NB4 (cell line): ENCODE measurements at regions not wholly inside any gene's neighbourhood (a gene's known extent, or its start where the extent isn't known, plus 50 kb on each side); places are given as distances from the start of the nearest gene placed in this dataset.

ENCODE experiments used
- DNase-seq: peaks from one replicate; pipeline ENCODE4 v3.0.0; 2010; ENCODE audit warnings: low read depth
- H3K4me3 ChIP-seq: one replicate; pipeline ENCODE4 v1.5.1; 2011; ENCODE audit warnings: mild to moderate bottlenecking, low read depth, low read length, moderate library complexity
- CTCF ChIP-seq: IDR thresholded peaks from one replicate; pipeline ENCODE4 v1.5.1; 2012; ENCODE audit warnings: low read depth, low read length
- MAX ChIP-seq: IDR thresholded peaks from 2 replicates; pipeline ENCODE4 v1.6.1; 2011; ENCODE audit warnings: low read depth, low read length
- MYC ChIP-seq: IDR thresholded peaks from 2 replicates; pipeline ENCODE4 v1.6.1; 2011; ENCODE audit warnings: low read depth, low read length
- POLR2A ChIP-seq: IDR thresholded peaks from 2 replicates; pipeline ENCODE4 v1.6.1; 2011; ENCODE audit warnings: mild to moderate bottlenecking; ENCODE audit not compliant: insufficient read length; ENCODE audit errors: extremely low read depth

- H3K4me3 ChIP-seq, result no peak overlapping the region
- DNase-seq, result no peak
- TF ChIP-seq MYC (no peak), POLR2A (no peak), CTCF (no peak), MAX (no peak)
Observed at GRCh38 chr13:78102741-78103140, 184.1 kb upstream of the EDNRB start.

GRCh38 chr13:78102121-78102677 lies 183.6 kb upstream of the EDNRB start:
- no peak for TF ChIP-seq CTCF
- TF ChIP-seq MAX, result no peak
- no peak for TF ChIP-seq MYC
- TF ChIP-seq POLR2A, result no peak
- H3K4me3 ChIP-seq, result no peak overlapping the region
- peak; percentile 63 for DNase-seq

- no peak overlapping the region for H3K4me3 ChIP-seq
- TF ChIP-seq CTCF (no peak), MAX (no peak), MYC (no peak), POLR2A (no peak)
- DNase-seq, result no peak
Observed at GRCh38 chr13:78100486-78100885, 181.9 kb upstream of the EDNRB start.

GRCh38 chr13:78098249-78098648 lies 179.6 kb upstream of the EDNRB start:
- no peak overlapping the region for H3K4me3 ChIP-seq
- DNase-seq, result no peak
- TF ChIP-seq MAX, result no peak
- TF ChIP-seq CTCF, result no peak
- no peak for TF ChIP-seq MYC
- no peak for TF ChIP-seq POLR2A

GRCh38 chr13:78096221-78096620 lies 177.6 kb upstream of the EDNRB start:
- no peak for TF ChIP-seq MAX
- TF ChIP-seq CTCF, result no peak
- no peak for TF ChIP-seq POLR2A
- TF ChIP-seq MYC, result no peak
- DNase-seq, result no peak
- H3K4me3 ChIP-seq, result no peak overlapping the region
